ENCODE measurements at regions not wholly inside any gene's neighbourhood (a gene's known extent, or its start where the extent isn't known, plus 50 kb on each side); places are given as distances from the start of the nearest gene placed in this dataset.

DNA sequence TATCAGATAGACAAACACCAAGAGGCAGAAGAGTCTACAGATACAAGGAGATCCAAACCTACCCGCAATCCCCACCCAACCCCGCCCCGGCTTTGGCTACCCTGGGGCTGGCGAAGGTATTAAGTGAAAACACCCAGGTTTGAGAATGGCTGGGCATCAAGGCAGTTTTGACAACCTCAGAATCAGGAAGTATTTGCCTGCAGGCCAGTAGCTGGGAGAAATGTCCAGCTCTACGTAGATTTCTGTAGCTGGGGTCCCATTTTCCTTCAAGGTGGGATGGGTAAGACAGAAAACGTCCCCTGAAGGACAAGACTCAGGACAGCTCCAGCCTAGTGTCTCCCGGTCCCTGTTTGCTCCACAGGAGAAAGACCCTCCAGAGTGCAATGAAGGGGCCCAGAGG is 101.8 kb upstream of the ERG start:
- DNase-seq (no peak), FAIRE-seq (no peak), ATAC-seq (no peak)
- H3K27ac ChIP-seq, result no peak overlapping the region
- intact Hi-C loops (cut with DNase I), result no loop called here
- H3K4me1 ChIP-seq, result no peaks in the 10 kb centered on the region
- H3K9me3 ChIP-seq, result no peaks in the 10 kb centered on the region
- no peak for TF ChIP-seq CTCF (IDR thresholded peaks at IDR 0.05)
- H3K36me3 ChIP-seq, result no peaks in the 10 kb centered on the region
- WGBS, 2 donors, result 72 to 76% methylated on average over 7 of the region's 7 CpGs
- H3K4me3 ChIP-seq, result no peak overlapping the region
- peaks cover 0 to 3% (median 0%) of the 10 kb centered on the region in 4 donors for H3K27me3 ChIP-seq

DNA sequence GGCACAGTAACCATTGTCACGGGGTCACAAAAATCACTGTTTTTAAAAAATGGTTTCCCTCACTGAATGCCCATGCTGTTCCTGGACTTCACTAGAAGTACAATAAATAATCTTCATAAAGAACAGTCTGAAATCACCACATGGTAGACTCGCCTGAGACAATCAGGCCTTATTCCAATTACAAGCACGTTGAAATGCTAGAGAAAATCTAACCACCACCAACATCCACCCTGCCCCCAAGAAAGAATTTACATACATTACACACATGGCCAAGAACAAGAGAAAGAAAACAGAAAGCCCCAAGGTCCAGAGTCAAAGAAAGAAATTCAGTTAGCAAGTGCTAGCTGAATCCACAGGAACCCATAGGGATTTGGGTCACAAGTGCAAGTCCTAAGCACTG is 107.0 kb upstream of the ERG start:
- Histone ChIP-seq H3K4me3 (no peak overlapping the region), H3K36me3 (no peaks in the 10 kb centered on the region), H3K27ac (no peak overlapping the region), H3K27me3 (peaks cover 0 to 6% (median 2%) of the 10 kb centered on the region in 4 donors), H3K4me1 (no peaks in the 10 kb centered on the region), H3K9me3 (no peaks in the 10 kb centered on the region)
- 69 to 72% methylated on average over 3 of the region's 3 CpGs for WGBS, 2 donors
- intact Hi-C loops (cut with DNase I), result no loop called here
- FAIRE-seq (no peak), ATAC-seq (no peak), DNase-seq (no peak)
- TF ChIP-seq CTCF (IDR thresholded peaks at IDR 0.05), result no peak

GRCh38 chr21:38609580-38609979 is 111.3 kb upstream of the ERG start:
- DNase-seq, result no peak
- no peak for TF ChIP-seq CTCF (IDR thresholded peaks at IDR 0.05)
- H3K4me3 ChIP-seq, result no peak overlapping the region
- no peaks in the 10 kb centered on the region for H3K9me3 ChIP-seq
- intact Hi-C loops (cut with DNase I), result no loop called here
- WGBS, 2 donors, result 58 to 68% methylated on average over 4 of the region's 4 CpGs
- H3K36me3 ChIP-seq, result no peaks in the 10 kb centered on the region
- no peaks in the 10 kb centered on the region for H3K4me1 ChIP-seq
- no peak for FAIRE-seq
- no peak overlapping the region for H3K27ac ChIP-seq
- H3K27me3 ChIP-seq, result peaks cover 0 to 13% (median 3%) of the 10 kb centered on the region in 4 donors
- ATAC-seq, result no peak

DNA sequence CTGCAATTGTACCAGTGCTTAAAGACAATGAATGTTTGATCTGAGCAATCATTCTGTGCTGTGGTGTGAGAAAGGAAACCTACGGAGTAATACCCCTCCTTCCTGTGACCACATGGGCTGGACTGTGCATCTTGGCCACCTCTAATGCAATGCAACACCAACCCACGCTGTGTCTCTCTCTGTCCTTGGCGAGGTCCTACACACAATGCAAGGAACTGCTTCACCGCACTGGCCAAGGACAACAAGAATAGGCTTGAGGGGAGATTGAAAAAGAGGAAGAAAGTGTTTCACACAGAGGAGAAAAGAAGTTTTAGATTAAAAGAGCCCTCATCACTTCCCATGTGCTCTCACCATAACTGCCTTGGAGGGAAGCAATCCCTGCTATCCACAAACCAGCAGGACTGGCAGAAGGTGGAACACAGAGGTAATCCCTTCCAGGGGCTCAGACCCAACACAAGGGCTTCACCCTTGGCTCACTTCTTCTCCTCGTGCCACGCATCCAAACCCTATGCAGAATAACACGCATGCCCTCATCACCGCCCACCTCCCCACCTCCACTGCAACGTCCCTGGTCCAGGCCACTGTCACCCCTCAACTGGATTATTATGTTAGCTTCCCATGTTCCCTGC is 112.5 kb upstream of the ERG start:
- Histone ChIP-seq H3K36me3 (no peaks in the 10 kb centered on the region), H3K27ac (no peak overlapping the region), H3K27me3 (peaks cover 0 to 10% (median 3%) of the 10 kb centered on the region in 4 donors), H3K4me3 (no peak overlapping the region), H3K4me1 (no peaks in the 10 kb centered on the region), H3K9me3 (no peaks in the 10 kb centered on the region)
- no peak for TF ChIP-seq CTCF (IDR thresholded peaks at IDR 0.05)
- 65 to 66% methylated on average over 9 of the region's 9 CpGs for WGBS, 2 donors
- ATAC-seq, result no peak
- intact Hi-C loops (cut with DNase I), result no loop called here
- no peak for FAIRE-seq
- no peak for DNase-seq

GRCh38 chr21:38611277-38611676 is 113.0 kb upstream of the ERG start:
- ATAC-seq (no peak), DNase-seq (no peak), FAIRE-seq (no peak)
- Histone ChIP-seq H3K27ac (no peak overlapping the region), H3K27me3 (peaks cover 0 to 10% (median 3%) of the 10 kb centered on the region in 4 donors), H3K4me3 (no peak overlapping the region), H3K9me3 (no peaks in the 10 kb centered on the region), H3K4me1 (no peaks in the 10 kb centered on the region), H3K36me3 (no peaks in the 10 kb centered on the region)
- intact Hi-C loops (cut with DNase I), result no loop called here
- 54 to 58% methylated on average over 8 of the region's 8 CpGs for WGBS, 2 donors
- no peak for TF ChIP-seq CTCF (IDR thresholded peaks at IDR 0.05)

Data from pancreas (tissue), 10 donors.